DOHH2 (cell line): ENCODE measurements at regions not wholly inside any gene's neighbourhood (a gene's known extent, or its start where the extent isn't known, plus 50 kb on each side); places are given as distances from the start of the nearest gene placed in this dataset.
"Not testable (repeated sequence)": the region's sequence is repeated elsewhere in the genome, so short reads cannot be mapped to it uniquely, and the experiment has no call there.

ENCODE experiments used
- CTCF ChIP-seq: fragments of 200-600 bp; sonication (generic); IDR thresholded peaks from one replicate; pipeline ENCODE4 v1.5.1; 2014; ENCODE audit warnings: antibody characterized with exemption, mild to moderate bottlenecking, low read depth, low read length; ENCODE audit not compliant: poor library complexity, severe bottlenecking
- EZH2phosphoT487 ChIP-seq: fragments of 200-600 bp; sonication (generic); IDR thresholded peaks from 2 replicates; pipeline ENCODE4 v1.6.1; 2017; ENCODE audit warnings: borderline replicate concordance, mild to moderate bottlenecking, antibody characterized with exemption, low read length, moderate library complexity, mixed read lengths

GRCh38 chr20:29519610-29520241 is 1737.7 kb upstream of the DEFB115 start:
- not testable (repeated sequence) for TF ChIP-seq EZH2phosphoT487
- TF ChIP-seq CTCF: peak; percentile 51
